ENCODE measurements at regions not wholly inside any gene's neighbourhood (a gene's known extent, or its start where the extent isn't known, plus 50 kb on each side); places are given as distances from the start of the nearest gene placed in this dataset.

DNA sequence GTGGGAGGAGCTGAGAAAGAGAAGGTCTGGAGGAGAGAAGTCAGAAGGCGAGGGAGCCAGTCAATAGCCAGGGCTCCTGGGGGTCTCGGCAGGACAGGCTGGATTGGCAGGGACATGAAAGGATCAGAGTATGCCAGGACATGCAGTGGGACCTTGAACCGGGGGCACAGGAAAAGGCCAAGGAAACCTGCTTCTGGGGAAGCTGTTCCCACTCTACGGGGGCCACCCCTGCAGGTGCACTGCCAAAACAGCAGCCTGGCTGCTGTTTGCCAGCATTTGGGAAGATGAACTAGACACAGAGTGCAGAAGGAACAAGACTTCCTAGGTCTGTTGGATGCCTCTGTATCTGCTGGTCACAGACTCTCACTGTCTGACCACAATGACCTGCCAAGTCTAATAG is 194.9 kb upstream of the PRSS58 start:
- no peak for TF ChIP-seq CTCF (IDR thresholded peaks at IDR 0.05; ENCODE audit: insufficient read depth, low read length)
- no peak for TF ChIP-seq POLR2AphosphoS5 (IDR thresholded peaks at IDR 0.05; ENCODE audit: low read depth)
